Natural killer cell treated with Interleukin-12 subunit alpha and Interleukin-12 subunit beta and Interleukin-15 and Interleukin-18, amount 100 ng/mL, for 72 hours (primary cell): ENCODE measurements at regions not wholly inside any gene's neighbourhood (a gene's known extent, or its start where the extent isn't known, plus 50 kb on each side); places are given as distances from the start of the nearest gene placed in this dataset.

ENCODE experiments used
- ATAC-seq, 2 donors: fragments of 150-1000 bp; cut with Tn5 transposase in 1 of 2; sonication (Bioruptor Pico), chemical (Tn5 transposase) in 1 of 2; 2 replicates each; pipeline ENCODE4 v1.10.0; 2021
- DNase-seq: peaks from one replicate; pipeline ENCODE4 v3.0.0; 2022; ENCODE audit warnings: low spot score
- H3K27ac Mint-ChIP-seq, 2 donors: 1 replicate in 1 of 2; 2 replicates in 1 of 2; pipeline ENCODE4 v1.8.0; 2022; ENCODE audit warnings: mixed read lengths in 2 of 2, mild to moderate bottlenecking in 1 of 2, moderate library complexity in 1 of 2
- H3K27me3 Mint-ChIP-seq, 2 donors: 1 replicate in 1 of 2; 2 replicates in 1 of 2; pipeline ENCODE4 v1.8.0; 2022; ENCODE audit warnings: mixed read lengths in 2 of 2
- H3K36me3 Mint-ChIP-seq: one replicate; pipeline ENCODE4 v1.8.0; 2022; ENCODE audit warnings: mixed read lengths
- H3K4me1 Mint-ChIP-seq, 2 donors: 1 replicate in 1 of 2; 2 replicates in 1 of 2; pipeline ENCODE4 v1.8.0; 2022; ENCODE audit warnings: low read depth in 2 of 2, mixed read lengths in 2 of 2, mild to moderate bottlenecking in 1 of 2
- H3K4me3 Mint-ChIP-seq: one replicate; pipeline ENCODE4 v1.8.0; 2022; ENCODE audit warnings: mixed read lengths
- H3K9me3 Mint-ChIP-seq: 2 replicates; pipeline ENCODE4 v1.8.0; 2022; ENCODE audit warnings: mixed read lengths

DNA sequence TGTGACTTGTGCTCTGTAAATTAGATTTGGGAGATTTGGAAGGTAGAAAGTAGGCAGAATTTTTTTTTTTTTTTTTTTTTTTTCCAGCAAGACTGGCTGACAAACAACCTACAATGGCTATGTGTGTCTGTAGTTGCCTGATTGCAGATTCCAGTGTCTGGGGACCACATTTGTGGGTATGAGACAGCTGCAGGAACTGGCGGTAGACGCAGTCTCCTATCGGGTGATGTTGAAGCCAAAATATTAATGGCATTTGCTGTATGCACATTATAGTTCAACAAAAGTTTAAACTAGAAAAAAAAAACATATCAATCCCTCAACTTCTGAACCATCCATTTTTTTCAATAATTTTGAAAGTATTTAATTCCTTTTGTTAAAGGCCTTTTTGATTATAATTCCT, 665.2 kb downstream of the TOX3 start:
- H3K4me1 Mint-ChIP-seq = no peaks in the 10 kb centered on the region
- H3K4me3 Mint-ChIP-seq = no peak overlapping the region
- H3K27ac Mint-ChIP-seq = no peak overlapping the region
- no peaks in the 10 kb centered on the region for H3K27me3 Mint-ChIP-seq
- ATAC-seq = no peak
- no peak for DNase-seq
- H3K9me3 Mint-ChIP-seq = peaks cover 12% of the 10 kb centered on the region
- no peaks in the 10 kb centered on the region for H3K36me3 Mint-ChIP-seq

DNA sequence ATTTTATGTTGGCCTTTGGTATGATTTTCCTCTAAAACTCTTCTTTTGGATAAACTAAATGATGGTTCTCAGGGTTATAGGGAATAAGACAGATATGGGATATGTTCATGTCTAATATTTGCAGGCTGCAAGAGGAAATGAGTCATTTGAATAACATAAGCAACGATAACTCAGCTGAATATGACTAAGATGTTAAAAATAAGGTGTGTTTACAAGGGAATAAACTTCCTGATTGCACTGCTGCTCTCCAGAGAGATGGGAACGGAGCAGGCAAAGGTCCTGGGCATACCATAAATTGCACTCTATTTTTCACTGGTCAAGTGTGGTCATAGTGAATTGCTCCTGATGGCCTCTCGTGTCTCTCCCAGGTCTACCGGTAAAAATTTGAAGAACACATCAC, 666.2 kb downstream of the TOX3 start:
- no peaks in the 10 kb centered on the region for H3K27me3 Mint-ChIP-seq
- H3K4me1 Mint-ChIP-seq = no peaks in the 10 kb centered on the region
- ATAC-seq (no peak), DNase-seq (no peak)
- H3K9me3 Mint-ChIP-seq = peaks cover 7% of the 10 kb centered on the region
- no peak overlapping the region for H3K27ac Mint-ChIP-seq
- no peak overlapping the region for H3K4me3 Mint-ChIP-seq
- no peaks in the 10 kb centered on the region for H3K36me3 Mint-ChIP-seq

DNA sequence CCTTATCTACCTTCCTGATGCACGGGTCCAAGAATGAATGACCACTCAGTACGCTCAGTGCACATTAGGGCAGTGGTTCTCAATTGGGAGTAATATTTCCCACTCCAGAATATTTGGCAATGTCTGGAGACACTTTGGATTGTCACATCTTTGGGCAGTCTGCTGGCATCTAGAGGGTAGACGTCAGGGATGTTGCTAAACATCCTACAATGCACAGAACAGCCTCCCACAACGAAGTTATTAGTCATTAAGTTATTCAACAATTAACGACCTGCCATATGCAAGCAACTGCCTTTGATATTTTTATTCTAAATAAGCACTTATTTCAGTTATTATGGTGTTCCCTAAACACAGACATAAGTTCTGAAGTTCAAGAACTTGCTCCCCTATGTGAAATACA, 669.3 kb downstream of the TOX3 start:
- no peaks in the 10 kb centered on the region for H3K36me3 Mint-ChIP-seq
- H3K27ac Mint-ChIP-seq = no peak overlapping the region
- no peaks in the 10 kb centered on the region for H3K4me1 Mint-ChIP-seq
- H3K27me3 Mint-ChIP-seq = no peaks in the 10 kb centered on the region
- no peak for ATAC-seq
- peaks cover 8% of the 10 kb centered on the region for H3K9me3 Mint-ChIP-seq
- no peak overlapping the region for H3K4me3 Mint-ChIP-seq
- no peak for DNase-seq

DNA sequence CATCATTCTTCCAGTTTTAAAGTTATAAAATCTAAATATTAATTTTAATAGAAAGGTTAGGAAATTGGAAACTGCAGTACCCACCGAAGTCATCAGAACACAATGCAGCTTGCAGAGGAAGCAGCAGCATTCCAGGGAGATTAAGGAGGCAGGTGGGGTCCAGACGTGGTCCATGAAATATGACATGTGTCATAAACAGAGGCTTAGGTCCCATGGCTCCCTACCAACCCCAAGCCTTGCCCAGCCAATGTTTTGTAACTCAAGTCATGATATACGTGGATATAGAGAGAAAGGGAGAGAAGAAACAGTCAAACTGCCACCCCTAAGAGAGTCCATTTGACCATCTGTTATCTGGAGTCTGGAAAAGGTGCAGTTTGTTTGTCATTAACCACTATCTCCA, 670.0 kb downstream of the TOX3 start:
- H3K27me3 Mint-ChIP-seq = no peaks in the 10 kb centered on the region
- no peak overlapping the region for H3K27ac Mint-ChIP-seq
- no peaks in the 10 kb centered on the region for H3K36me3 Mint-ChIP-seq
- H3K9me3 Mint-ChIP-seq = peaks cover 7% of the 10 kb centered on the region
- no peak overlapping the region for H3K4me3 Mint-ChIP-seq
- H3K4me1 Mint-ChIP-seq = no peaks in the 10 kb centered on the region
- ATAC-seq (no peak), DNase-seq (no peak)

DNA sequence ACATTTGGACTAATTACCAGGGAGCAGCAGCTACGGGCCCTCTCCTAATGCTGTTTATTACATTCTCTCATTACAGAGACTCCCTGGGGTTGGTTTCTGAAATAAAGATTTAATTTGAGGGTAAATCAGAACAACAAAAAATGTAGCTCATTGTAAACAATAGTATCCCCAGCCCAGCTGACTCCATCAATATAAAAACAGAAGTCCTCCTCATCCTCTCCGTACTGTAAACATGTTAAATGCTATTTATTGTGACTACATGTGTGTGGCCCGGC, 670.4 kb downstream of the TOX3 start:
- ATAC-seq = no peak
- no peaks in the 10 kb centered on the region for H3K4me1 Mint-ChIP-seq
- no peaks in the 10 kb centered on the region for H3K27me3 Mint-ChIP-seq
- DNase-seq = no peak
- H3K9me3 Mint-ChIP-seq = peaks cover 9% of the 10 kb centered on the region
- no peak overlapping the region for H3K4me3 Mint-ChIP-seq
- no peak overlapping the region for H3K27ac Mint-ChIP-seq
- H3K36me3 Mint-ChIP-seq = no peaks in the 10 kb centered on the region

DNA sequence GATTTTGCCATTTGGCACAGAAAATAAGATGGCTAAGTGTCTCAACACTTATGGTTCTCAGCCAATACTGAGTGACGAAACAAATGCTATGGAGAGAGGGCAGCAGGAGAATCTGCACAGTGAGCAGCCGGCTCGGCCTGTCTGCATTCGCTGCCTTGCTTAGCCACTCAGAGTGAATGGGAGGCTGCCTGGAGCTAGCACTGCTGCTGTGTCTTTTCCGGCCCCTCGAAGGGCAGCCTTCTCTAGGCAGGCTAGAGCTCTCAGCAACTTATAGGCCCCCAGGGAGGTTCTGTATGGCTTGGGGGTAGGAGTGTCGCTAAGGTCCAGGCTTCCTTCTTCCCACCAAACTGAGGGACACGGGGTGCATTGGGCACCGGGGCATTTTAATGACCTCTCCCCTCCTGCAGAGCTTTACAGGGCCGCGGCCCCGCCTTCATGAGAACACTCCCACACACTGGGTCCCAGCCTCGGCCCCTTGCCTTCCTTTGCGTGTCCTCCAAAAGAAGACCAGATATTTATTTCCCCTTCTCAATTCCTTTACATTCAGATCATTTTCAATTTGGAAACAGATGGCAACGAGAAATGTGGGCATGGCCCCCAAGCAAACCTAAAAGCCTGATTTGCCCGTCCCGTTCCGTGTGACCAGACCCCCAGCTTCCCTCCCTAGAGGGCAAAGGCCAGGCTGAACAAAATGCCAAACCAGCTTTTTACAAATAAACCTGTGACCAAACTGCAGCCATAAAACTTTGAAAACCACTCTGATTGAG, 670.9 kb downstream of the TOX3 start:
- H3K4me1 Mint-ChIP-seq = no peaks in the 10 kb centered on the region
- H3K27me3 Mint-ChIP-seq = no peaks in the 10 kb centered on the region
- no peak overlapping the region for H3K4me3 Mint-ChIP-seq
- DNase-seq (no peak), ATAC-seq (no peak)
- peaks cover 10% of the 10 kb centered on the region for H3K9me3 Mint-ChIP-seq
- H3K27ac Mint-ChIP-seq = no peak overlapping the region
- H3K36me3 Mint-ChIP-seq = no peaks in the 10 kb centered on the region

DNA sequence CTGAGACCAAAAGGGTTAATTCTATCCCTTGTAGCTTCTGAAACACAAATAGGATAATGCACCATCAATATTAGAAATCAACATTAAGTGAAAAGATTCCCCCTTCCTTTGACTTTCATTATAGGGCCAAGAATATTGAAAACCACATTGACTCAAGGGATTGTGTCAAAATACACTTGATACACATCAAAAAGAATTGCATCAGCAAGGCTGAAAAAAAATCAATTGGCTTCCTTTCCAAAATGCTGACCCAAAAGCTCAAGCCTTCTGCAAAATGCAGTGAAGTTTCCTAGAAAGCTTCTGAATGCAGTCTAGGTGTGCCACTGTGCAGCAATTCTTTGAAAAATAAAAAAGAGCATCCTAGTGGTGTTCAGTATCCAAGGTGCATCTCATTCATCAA, 674.4 kb downstream of the TOX3 start:
- no peak for ATAC-seq
- Mint-ChIP-seq H3K36me3 (no peaks in the 10 kb centered on the region), H3K9me3 (peaks cover 12% of the 10 kb centered on the region), H3K4me1 (no peaks in the 10 kb centered on the region), H3K27me3 (no peaks in the 10 kb centered on the region), H3K4me3 (no peak overlapping the region), H3K27ac (no peak overlapping the region)
- no peak for DNase-seq

DNA sequence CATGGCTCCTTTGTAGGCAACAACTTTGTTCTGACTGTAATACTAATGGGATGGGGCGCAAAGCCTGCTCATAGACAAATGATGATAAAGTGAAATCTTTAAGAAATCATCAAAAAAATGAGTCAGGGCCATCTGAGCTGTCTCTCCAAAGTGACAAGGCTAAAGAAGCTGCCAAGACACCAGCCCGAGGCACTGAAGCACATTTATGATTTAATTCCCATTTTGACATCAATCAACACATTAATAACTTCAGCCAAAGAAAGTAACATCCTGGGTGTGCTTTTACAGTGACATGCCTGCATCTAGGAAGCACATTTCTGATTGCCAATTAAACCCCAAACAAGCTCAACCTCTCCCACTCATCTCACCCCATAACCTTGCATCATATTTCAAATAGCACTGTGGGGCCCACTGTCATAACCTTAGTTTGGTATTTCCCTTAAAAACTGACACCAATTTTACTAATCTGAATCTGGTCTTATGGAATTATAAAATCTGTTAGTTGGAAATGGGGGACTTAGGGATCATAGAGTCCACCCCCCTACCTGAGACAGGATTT, 676.6 kb downstream of the TOX3 start:
- Mint-ChIP-seq H3K4me1 (no peaks in the 10 kb centered on the region), H3K9me3 (peaks cover 12% of the 10 kb centered on the region), H3K27ac (no peak overlapping the region), H3K4me3 (no peak overlapping the region), H3K27me3 (no peaks in the 10 kb centered on the region), H3K36me3 (no peaks in the 10 kb centered on the region)
- no peak for ATAC-seq
- no peak for DNase-seq

DNA sequence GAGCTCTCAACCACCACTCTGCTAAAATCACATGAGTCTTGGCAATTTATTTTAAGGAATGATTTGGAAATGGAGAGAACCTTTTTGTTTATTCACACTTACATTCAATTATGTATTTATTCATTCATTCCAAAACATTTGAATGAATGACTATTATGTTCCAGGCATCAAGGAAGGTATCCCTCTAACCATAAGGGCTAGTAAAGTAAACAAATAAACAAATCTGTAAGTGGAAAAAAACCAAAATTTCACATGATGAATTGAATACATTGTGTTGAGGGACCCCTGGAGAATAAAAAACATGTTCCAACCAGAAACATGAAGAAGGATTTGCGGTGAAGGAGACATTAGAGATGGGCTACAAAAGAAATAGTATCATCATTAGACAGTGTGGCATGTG, 677.8 kb downstream of the TOX3 start:
- no peak for ATAC-seq
- Mint-ChIP-seq H3K36me3 (no peaks in the 10 kb centered on the region), H3K27ac (no peak overlapping the region), H3K4me3 (no peak overlapping the region), H3K27me3 (no peaks in the 10 kb centered on the region), H3K9me3 (peaks cover 10% of the 10 kb centered on the region), H3K4me1 (no peaks in the 10 kb centered on the region)
- no peak for DNase-seq

DNA sequence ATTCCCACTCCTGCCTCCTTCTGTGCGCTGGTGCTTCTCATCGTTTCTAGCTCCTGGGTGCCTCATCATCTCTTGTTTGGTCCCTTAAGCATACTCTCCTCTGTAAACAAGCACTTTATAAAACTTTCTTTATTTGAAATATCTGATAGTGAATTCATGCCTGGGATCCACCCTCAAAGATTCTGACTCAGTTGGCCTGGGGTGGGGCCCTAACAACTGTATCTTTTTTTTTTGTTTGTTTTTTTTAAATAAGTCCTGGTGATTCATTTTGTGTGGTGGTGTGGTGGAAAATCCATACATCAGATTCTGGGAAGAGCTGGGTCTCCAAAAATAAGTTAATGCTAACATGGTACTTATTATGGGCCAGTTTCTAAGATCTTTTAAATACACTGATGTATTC, 678.3 kb downstream of the TOX3 start:
- Mint-ChIP-seq H3K9me3 (peaks cover 15% of the 10 kb centered on the region), H3K4me1 (no peaks in the 10 kb centered on the region), H3K27me3 (no peaks in the 10 kb centered on the region), H3K36me3 (no peaks in the 10 kb centered on the region), H3K27ac (no peak overlapping the region), H3K4me3 (no peak overlapping the region)
- DNase-seq (no peak), ATAC-seq (no peak)

DNA sequence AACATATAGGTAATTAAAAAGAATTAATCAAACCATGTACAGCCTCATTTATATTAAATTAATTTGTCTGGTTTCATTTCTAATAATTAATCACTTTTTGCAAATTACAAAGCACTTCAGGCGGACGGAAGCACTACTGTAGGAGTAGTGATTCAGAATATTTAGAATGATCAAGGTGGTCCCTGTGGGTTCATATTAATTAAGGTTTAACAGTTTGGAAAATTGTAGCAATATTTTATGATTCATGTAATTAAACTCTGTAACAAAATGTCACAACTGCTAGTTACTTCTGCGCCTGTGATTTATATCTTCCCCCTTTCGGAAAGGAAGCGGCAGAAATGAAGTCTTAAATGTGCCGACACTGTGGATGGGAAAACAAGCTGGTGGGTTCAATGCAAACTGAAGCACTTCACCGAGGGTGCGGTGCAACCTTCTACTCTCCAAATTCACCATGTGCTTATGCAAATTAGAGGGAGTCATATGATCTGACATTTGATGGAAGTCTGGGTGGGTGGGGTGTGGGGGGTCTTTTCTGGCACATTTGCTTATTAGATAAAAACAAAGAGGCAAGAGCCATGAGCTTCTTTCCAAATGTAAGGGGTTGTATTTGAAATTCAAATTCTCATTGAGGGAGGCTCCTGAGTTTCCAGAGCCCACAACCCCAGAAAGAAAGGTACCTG, 679.4 kb downstream of the TOX3 start:
- H3K36me3 Mint-ChIP-seq = no peaks in the 10 kb centered on the region

DNA sequence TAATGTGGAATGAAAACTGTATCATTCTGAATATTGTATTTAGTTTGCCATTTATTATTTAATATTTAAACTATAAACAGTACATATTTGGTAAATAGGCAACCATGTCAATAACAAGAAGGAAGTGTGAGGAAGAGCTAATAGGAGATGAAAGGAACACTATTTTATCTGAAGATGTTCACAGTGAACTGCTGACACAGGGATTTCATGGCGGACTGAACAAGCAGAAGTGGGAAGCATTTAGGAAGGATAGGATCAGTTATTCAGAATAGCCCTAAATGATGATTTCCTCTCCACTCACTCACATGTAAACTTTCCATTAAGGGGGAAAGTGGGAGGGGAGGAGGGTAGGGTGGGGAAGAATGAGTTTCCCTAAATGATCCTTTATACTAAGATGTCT, 682.4 kb downstream of the TOX3 start:
- H3K36me3 Mint-ChIP-seq = no peaks in the 10 kb centered on the region
- ATAC-seq = no peak
- H3K4me1 Mint-ChIP-seq = no peaks in the 10 kb centered on the region
- no peak overlapping the region for H3K4me3 Mint-ChIP-seq
- H3K27ac Mint-ChIP-seq = no peak overlapping the region
- H3K27me3 Mint-ChIP-seq = no peaks in the 10 kb centered on the region
- DNase-seq = no peak
- H3K9me3 Mint-ChIP-seq = peaks cover 16% of the 10 kb centered on the region

More for the DNA sequence above, 679.4 kb downstream of the TOX3 start:
- ATAC-seq (no peak), DNase-seq (no peak)
- Mint-ChIP-seq H3K9me3 (peaks cover 15% of the 10 kb centered on the region), H3K4me3 (no peak overlapping the region), H3K27me3 (no peaks in the 10 kb centered on the region), H3K27ac (no peak overlapping the region), H3K4me1 (no peaks in the 10 kb centered on the region)

DNA sequence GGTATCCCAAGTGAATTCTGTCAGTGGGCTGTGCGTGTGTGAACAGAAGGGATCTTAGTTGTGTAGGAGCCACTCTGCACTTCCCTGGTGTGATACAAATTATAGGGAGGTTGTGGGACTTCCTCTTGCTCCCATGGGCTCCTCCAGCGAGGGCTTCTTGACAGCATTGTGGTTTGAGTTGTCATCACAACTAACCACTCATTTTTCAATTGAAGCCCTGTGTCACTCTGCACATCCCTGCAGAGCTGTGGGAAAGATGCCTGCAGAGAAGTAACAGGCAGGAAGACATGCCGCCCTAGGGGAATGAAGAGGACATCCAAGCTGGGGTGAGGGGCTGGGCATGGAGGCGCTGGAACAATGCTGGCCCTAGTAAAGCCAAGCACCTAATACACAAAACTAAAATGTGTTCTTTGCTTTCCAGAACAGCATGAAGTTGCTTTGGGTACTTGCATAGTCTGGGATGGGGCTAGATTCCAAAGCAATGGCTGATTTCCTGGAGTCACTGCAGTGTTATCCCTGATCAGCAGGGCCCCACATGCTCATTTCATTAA, 692.5 kb downstream of the TOX3 start:
- no peak for ATAC-seq
- no peaks in the 10 kb centered on the region for H3K27me3 Mint-ChIP-seq
- no peaks in the 10 kb centered on the region for H3K36me3 Mint-ChIP-seq
- DNase-seq = no peak
- no peaks in the 10 kb centered on the region for H3K4me1 Mint-ChIP-seq
- no peak overlapping the region for H3K4me3 Mint-ChIP-seq
- H3K27ac Mint-ChIP-seq = no peak overlapping the region
- peaks cover 13% of the 10 kb centered on the region for H3K9me3 Mint-ChIP-seq

DNA sequence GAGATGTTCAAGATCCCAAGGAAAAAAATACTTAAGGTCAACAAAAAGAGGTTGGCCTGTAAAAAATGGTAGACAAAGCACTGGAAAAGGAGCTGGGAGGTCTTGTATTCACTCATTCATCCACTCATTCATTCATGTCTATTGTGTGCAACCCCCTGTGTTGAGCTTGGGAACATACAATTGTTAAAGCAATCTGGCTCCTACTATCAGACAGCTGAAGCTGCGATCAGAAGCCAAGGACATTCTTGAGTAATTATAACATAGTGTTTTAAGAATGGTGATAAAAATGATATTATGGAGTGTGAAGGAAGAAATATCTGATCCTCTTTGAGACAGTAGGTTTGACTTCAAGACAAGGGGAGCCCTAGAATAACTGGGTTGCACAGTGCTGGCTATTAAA, 693.4 kb downstream of the TOX3 start:
- Mint-ChIP-seq H3K4me1 (no peaks in the 10 kb centered on the region), H3K36me3 (no peaks in the 10 kb centered on the region), H3K4me3 (no peak overlapping the region), H3K27ac (no peak overlapping the region), H3K27me3 (no peaks in the 10 kb centered on the region), H3K9me3 (peaks cover 8% of the 10 kb centered on the region)
- DNase-seq = no peak
- ATAC-seq = no peak
